IPS-NIHi7 (cell line): ENCODE measurements at regions not wholly inside any gene's neighbourhood (a gene's known extent, or its start where the extent isn't known, plus 50 kb on each side); places are given as distances from the start of the nearest gene placed in this dataset.
"Not testable (repeated sequence)": the region's sequence is repeated elsewhere in the genome, so short reads cannot be mapped to it uniquely, and the experiment has no call there.

ENCODE experiments used
- DNase-seq: peaks from one replicate; pipeline ENCODE4 v3.0.0; 2012; ENCODE audit warnings: mixed read lengths; ENCODE audit errors: extremely low spot score

GRCh38 chr1:58251430-58252073, 295.0 kb downstream of the OMA1 start:
- peak; percentile 69 for DNase-seq

DNA sequence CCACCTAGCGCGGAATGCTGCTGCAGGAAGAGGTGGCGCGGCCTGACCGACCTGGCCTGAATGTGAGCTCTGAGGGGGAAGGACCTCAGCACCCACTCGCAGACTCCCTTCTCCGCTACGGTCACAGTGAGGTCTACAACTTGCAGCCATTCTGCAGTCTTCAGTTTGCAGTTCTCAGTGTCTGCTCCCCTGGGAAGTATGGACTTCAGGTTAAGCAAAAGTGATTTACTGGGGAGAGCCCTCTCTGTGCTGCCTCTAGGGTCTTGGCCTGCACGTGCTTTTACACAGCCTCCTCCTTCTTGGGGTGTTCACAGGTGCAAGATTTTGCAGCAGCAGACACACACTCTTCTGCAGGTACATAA, 296.0 kb downstream of the OMA1 start:
- DNase-seq = no peak

DNA sequence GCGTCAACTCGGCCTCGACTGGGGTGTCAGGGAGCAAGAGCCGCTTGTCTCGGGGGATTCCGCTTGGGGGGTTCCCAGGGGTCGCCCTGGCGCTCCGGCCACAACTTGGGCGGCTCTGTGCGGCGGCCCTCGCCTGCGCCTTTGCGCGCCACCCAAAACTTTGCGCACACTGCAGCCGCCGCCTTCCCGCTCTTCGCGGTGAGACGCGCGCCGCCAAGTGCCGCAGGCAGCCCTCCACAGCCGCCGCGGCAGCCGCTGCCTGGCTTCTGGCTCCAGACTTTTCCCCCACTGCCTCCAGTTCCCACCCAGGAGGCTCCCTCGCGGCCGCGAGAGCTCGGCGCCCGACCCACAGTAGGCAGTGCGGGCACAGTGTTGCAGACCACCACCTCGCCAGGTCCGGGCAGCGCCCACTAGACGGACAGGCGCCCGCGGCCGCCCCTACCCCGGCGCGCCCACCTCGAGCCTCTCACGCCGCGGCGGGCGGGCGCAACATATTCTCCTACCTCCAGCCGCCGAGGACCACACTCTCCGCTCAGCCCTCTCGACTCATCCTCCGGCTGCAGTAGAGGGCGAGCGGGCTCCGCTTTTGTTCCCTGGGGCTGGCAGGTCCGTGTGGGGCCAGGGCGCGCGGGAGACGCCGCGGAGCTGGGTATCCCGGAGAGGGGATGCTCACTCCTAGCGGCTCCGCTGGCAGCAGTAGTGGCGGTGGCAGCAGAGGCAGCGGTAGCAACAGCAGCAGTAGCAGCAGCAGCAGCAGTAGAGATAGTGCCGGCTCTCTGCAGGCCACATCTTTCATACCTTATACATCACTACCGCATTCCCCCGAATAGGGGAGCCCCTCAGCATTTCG, 296.6 kb downstream of the OMA1 start:
- DNase-seq = peak; percentile 83

GRCh38 chr1:58249388-58249736, 297.2 kb downstream of the OMA1 start:
- DNase-seq = no peak

GRCh38 chr1:58248791-58249190, 297.7 kb downstream of the OMA1 start:
- no peak for DNase-seq

GRCh38 chr1:58248072-58248471, 298.5 kb downstream of the OMA1 start:
- no peak for DNase-seq

- no peak for DNase-seq
Measured at GRCh38 chr1:58246549-58246948, 300.0 kb downstream of the OMA1 start.

GRCh38 chr1:58244872-58245271, 301.7 kb downstream of the OMA1 start:
- no peak for DNase-seq

GRCh38 chr1:58238846-58239245, 307.7 kb downstream of the OMA1 start:
- DNase-seq = no peak

DNA sequence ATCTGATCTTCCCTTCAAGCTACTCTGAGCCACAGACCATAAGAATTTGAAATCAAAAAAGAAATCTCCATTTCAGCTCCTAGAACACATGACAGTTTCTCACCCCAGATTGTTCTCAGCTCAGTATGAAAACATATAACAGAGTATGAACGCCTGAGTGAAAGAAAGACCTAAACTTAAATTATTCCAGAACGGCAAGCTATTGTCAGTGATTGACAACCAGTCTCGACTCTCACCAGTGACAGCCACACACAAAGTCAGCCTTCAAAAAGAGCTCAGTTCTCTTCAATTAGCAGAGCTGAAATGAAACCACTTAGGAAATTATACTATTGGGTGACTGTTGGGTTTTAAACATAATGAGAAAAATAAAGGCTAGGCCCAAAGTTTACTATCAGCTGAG, 312.8 kb downstream of the OMA1 start:
- DNase-seq = no peak

DNA sequence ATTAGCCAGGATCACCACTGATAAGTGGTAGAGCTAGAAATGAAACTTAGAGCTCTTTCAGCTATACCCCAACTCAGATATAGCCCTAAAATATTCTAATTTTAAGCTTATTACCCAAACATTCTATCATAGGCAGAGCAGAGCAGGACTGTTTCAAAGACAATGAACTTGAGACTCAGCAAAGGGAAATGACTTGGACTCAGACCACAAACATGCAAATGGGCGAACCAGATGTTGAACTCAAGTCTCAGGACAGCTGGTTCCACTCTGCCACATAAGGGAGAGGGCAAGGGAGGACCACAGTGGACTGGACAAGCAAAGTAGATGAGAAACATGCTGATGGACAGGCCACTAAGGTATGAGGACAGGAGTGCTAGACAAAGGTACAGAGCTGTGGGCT, 315.3 kb downstream of the OMA1 start:
- DNase-seq = no peak

DNA sequence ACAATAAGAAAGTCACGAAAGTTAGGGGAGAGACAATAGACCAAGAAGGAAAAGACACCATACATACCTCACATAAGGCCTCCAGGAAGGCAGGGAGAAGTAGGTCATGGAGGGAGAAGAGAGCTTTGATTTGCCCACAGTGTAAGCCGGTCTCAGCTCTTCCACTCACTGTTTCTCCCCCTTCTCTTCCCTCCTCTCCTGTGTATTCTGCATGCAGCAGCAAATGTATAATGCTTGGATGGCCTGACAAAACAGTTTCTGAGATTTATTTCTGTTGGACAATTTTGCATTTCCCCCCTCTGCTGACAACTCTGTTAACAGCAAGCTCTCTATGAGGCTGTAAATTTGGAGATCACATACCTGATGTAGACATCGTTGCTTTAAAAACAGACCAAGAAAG, 318.9 kb downstream of the OMA1 start:
- no peak for DNase-seq

DNA sequence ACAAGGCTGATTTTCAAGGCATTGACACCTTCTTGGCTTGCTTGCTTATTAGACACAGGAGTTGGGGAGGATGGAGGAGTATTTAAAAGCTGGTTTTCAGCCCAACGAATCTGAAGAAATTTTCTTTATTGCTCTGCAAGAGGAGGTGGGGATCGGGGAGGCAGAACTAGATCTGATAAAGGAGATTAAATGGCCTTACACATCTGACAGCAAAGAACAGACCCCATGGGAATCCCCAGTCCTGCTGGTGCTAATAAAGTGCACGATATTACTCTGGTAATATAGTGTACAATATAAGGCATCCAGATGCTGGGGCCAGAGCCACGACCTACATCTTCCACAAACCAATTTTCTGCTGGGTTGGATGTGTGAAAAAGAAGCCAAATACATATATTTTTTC, 323.0 kb downstream of the OMA1 start:
- no peak for DNase-seq

DNA sequence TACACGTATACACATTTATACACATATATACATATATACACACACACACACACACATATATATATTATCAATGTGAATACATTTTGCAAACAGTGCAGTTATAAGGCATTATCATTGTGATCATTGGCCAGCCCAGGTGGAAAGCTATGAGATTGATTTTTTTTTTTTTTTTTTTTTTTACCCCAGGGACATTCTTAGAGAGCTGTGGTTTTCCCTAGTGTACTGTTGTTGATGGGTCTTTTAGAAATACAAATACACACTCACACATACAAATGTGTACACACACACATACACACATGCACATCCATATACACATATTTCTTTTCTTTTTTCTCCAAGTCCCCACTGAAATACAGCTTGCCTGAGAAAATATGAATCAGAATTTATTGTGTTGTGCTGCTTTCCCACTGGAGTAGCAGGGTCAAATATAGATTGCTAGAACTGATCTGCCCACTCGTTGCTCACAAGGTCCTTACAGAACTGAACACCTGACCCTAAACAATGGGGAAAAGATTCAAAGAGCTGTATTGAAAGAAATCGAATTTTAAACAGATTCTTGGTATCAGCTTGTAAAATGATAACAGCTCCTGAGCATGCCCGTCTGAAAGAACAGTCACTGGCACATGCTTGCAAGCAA, 325.6 kb downstream of the OMA1 start:
- no peak for DNase-seq

DNA sequence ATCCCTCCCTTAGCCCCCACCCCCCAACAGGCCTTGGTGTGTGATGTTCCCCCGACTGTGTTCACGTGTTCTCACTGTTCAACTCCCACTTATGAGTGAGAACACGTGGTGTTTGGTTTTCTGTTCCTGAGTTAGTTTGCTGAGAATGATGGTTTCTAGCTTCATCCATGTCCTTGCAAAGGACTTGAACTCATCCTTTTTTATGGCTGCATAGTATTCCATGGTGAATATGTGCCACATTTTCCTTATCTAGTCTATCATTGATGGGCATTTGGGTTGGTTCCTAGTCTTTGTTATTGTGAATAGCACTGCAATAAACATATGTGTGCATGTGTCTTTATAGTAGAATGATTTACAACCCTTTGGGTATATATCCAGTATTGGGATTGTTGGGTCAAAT, 330.4 kb downstream of the OMA1 start:
- not testable (repeated sequence) for DNase-seq

- no peak for DNase-seq
Measured at GRCh38 chr1:58214674-58215073, 331.9 kb downstream of the OMA1 start.

DNA sequence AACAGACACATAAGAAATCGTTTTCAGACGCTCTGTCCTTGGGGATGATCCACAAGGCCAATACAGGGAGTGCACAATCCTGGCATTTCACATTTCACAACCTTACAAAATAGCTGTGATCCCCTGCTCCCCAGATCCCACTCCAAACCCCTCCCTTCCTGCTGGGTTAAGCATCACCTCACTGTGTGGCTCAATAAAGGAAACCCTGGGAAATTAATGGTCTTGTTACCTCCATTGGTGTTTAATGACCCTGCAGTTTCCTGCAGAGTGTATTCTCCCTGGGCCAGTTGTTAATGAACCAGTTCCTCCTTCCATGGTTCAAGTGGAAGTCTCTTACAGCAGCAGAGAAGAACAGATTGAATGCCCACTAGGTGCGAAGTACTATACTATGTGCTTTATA, 334.7 kb downstream of the OMA1 start:
- no peak for DNase-seq

DNA sequence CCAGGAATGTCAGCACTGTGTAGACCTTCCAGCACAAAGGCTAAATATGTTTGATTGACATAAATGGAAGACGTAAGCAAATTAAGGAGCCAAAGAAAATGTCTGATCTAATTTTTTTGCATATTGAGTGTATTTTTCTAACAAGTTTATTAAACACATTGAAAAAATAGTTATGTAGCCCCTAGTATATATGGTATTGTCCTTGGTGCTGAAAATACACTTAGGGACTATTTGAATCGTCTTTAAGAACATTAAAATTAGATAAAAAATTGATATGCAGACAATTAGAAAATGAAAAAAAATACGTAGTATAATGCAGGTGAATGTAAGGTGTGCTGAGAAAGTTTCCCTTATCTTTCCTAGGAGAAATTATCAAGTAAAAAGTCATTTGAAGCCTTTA, 337.0 kb downstream of the OMA1 start:
- DNase-seq = no peak

- no peak for DNase-seq
Measured at GRCh38 chr1:58206749-58207148, 339.8 kb downstream of the OMA1 start.

DNA sequence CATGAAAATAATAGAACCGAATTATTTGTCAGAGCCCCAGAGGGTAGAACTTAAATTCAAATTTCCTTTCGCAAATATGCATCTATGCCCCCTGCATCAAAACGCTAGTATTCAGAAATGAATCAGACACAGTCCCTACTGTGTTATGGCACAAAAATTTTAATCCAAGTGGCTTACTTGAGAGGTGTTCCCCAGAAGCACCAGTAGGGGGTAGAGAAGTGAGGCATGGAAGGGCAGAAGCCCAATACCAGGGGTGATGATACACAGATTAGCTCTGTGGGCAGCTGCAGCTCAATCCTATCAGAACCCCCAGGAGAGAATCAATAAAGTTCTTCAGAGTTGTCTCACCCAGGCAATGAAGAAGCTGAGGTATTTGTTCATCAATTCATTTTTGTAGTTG, 342.2 kb downstream of the OMA1 start:
- peak; percentile 56 for DNase-seq

GRCh38 chr1:58201492-58202106, 344.9 kb downstream of the OMA1 start:
- DNase-seq = no peak

DNA sequence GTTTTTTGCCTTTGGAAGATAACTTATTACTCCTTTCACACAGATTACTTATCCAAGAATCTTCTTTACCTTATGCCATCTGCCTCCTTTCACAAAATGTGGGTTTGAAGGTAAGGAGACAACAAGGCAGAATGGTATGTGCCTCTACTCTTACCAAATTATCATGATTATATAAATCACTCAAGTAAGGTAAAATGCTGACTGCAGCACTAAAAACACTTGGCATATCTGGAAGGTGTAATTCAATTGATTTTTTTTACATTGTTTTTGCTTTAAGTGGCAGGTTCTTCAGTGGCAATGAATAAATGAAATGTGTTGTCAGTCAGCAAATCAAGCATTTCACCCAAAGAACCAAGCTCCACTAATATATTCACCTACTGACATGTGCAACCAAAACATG, 346.1 kb downstream of the OMA1 start:
- no peak for DNase-seq

- DNase-seq = no peak
Measured at GRCh38 chr1:58197811-58198210, 348.7 kb downstream of the OMA1 start.
